A549 (cell line): ENCODE measurements at regions not wholly inside any gene's neighbourhood (a gene's known extent, or its start where the extent isn't known, plus 50 kb on each side); places are given as distances from the start of the nearest gene placed in this dataset.
A peak's percentile ranks its signal among the peaks of the same experiment; 100 is the strongest.

Source experiments
- ATAC-seq, 2 experiments: fragments of 200-7000 bp in 1 of 2; fragments of >200 bp in 1 of 2; cut with Nextera tagmentation in 1 of 2; cut with Tn5 transposase in 1 of 2; 3 replicates each; pipeline versions ENCODE4 v1.8.0 to v1.9.1; 2018 to 2020; ENCODE audit warnings: mild to moderate bottlenecking in 1 of 2, moderate library complexity in 1 of 2
- CTCF ChIA-PET: fragments of 300-600 bp; sonication (Branson Sonifier 250); formaldehyde crosslinking; extraction: SDS; loops from one replicate; lab custom pipeline; 2021; ENCODE audit warnings: antibody characterized with exemption, inconsistent platforms; lab: Yijun Ruan, JAX
- POLR2A ChIA-PET: fragments of 350-600 bp; formaldehyde crosslinking; extraction: SDS; loops from one replicate; lab custom pipeline; 2021; ENCODE audit warnings: antibody characterized with exemption, inconsistent platforms; lab: Yijun Ruan, JAX
- DNase-seq, 2 experiments: peaks; one replicate each; pipeline versions ENCODE4 v3.0.0 to v3.0.0-alpha.2; 2011 to 2016; ENCODE audit warnings: low read depth in 1 of 2, low spot score in 1 of 2
- FAIRE-seq: peaks from 2 replicates; lab custom pipeline; 2011; peaks lifted over from hg19 to GRCh38; lab: Jason Lieb, UNC
- H3K27ac ChIP-seq, 2 experiments: fragments of >200 bp; sonication (Bioruptor Twin); formaldehyde crosslinking; 3 replicates each; pipeline ENCODE4 v1.5.1; 2016 to 2017
- H3K4me1 ChIP-seq: fragments of >200 bp; sonication (Bioruptor Twin); formaldehyde crosslinking; 3 replicates; pipeline ENCODE4 v1.6.1; 2016
- H3K4me2 ChIP-seq: fragments of >200 bp; sonication (Bioruptor Twin); formaldehyde crosslinking; 3 replicates; pipeline ENCODE4 v1.6.1; 2016
- H3K4me3 ChIP-seq: fragments of >200 bp; sonication (Bioruptor Twin); formaldehyde crosslinking; 3 replicates; pipeline ENCODE4 v1.5.1; 2016
- H3K9me3 ChIP-seq: fragments of >200 bp; sonication (Bioruptor Twin); formaldehyde crosslinking; 3 replicates; pipeline ENCODE4 v1.6.1; 2016
- CEBPB ChIP-seq, 2 experiments: fragments of >200 bp in 1 of 2; sonication (Bioruptor Twin) in 1 of 2; formaldehyde crosslinking in 1 of 2; IDR thresholded peaks; 2 replicates each; pipeline ENCODE4 v1.6.1; 2012 to 2016
- CHD2 ChIP-seq: fragments of 150-350 bp; IDR thresholded peaks from 2 replicates; pipeline ENCODE4 v1.6.1; 2014; ENCODE audit warnings: low read length; ENCODE audit not compliant: partially characterized antibody
- CHD4 ChIP-seq: fragments of 200-600 bp; sonication (generic); IDR thresholded peaks from 2 replicates; pipeline ENCODE4 v1.6.1; 2016; ENCODE audit warnings: antibody characterized with exemption, mild to moderate bottlenecking, borderline replicate concordance
- ESRRA ChIP-seq: fragments of 150-350 bp; IDR thresholded peaks from 2 replicates; pipeline ENCODE4 v1.6.1; 2014; ENCODE audit warnings: mild to moderate bottlenecking, low read length, borderline replicate concordance
- FOSB ChIP-seq: fragments of 250-450 bp; sonication (Bioruptor Pico); IDR thresholded peaks from 2 replicates; pipeline ENCODE4 v1.5.0; 2020; ENCODE audit warnings: mild to moderate bottlenecking, moderate library complexity
- HOXB5 ChIP-seq: fragments of 250-450 bp; sonication (Bioruptor Pico); IDR thresholded peaks from 2 replicates; pipeline ENCODE4 v1.5.0; 2020; ENCODE audit warnings: mild to moderate bottlenecking, moderate library complexity
- JUNB ChIP-seq: fragments of >200 bp; sonication (Bioruptor Twin); formaldehyde crosslinking; IDR thresholded peaks from 2 replicates; pipeline ENCODE4 v1.6.1; 2016
- KDM1A ChIP-seq: fragments of 200-600 bp; sonication (generic); IDR thresholded peaks from 2 replicates; pipeline ENCODE4 v1.6.1; 2016; ENCODE audit warnings: low read depth, mild to moderate bottlenecking
- MYC ChIP-seq: IDR thresholded peaks from 2 replicates; pipeline ENCODE4 v1.6.1; 2012; ENCODE audit warnings: mild to moderate bottlenecking, inconsistent platforms, low read length, improper control_type of control experiment, borderline replicate concordance
- NPAS2 ChIP-seq: fragments of 250-450 bp; sonication (Bioruptor Pico); IDR thresholded peaks from 2 replicates; pipeline ENCODE4 v1.8.0; 2022; ENCODE audit warnings: mild to moderate bottlenecking, moderate library complexity, borderline replicate concordance
- NR3C1 ChIP-seq: fragments of >200 bp; sonication (Bioruptor Twin); formaldehyde crosslinking; IDR thresholded peaks from 3 replicates; pipeline ENCODE4 v1.6.1; 2017
- RAD21 ChIP-seq, 2 experiments: fragments of >200 bp in 1 of 2; sonication (Bioruptor Twin) in 1 of 2; formaldehyde crosslinking in 1 of 2; IDR thresholded peaks in 1 of 2; conservative IDR thresholded peaks in 1 of 2; 2 replicates in 1 of 2; 3 replicates in 1 of 2; pipeline ENCODE4 v1.6.1; 2012 to 2018; ENCODE audit warnings: inconsistent platforms in 1 of 2
- RCOR1 ChIP-seq: fragments of 150-350 bp; IDR thresholded peaks from 2 replicates; pipeline ENCODE4 v1.6.1; 2014; ENCODE audit warnings: antibody characterized with exemption, low read length, low read depth
- RNF2 ChIP-seq: fragments of 200-600 bp; sonication (generic); IDR thresholded peaks from 2 replicates; pipeline ENCODE4 v1.6.1; 2016; ENCODE audit warnings: low read depth, mild to moderate bottlenecking, antibody characterized with exemption, moderate library complexity, borderline replicate concordance
- SMC3 ChIP-seq: fragments of >200 bp; sonication (Bioruptor Twin); formaldehyde crosslinking; IDR thresholded peaks from 3 replicates; pipeline ENCODE4 v1.6.1; 2018; ENCODE audit warnings: inconsistent platforms
- TFCP2L1 ChIP-seq: fragments of 250-450 bp; sonication (Bioruptor Pico); IDR thresholded peaks from 2 replicates; pipeline ENCODE4 v1.5.0; 2021; ENCODE audit warnings: mild to moderate bottlenecking
- ZC3H11A ChIP-seq: fragments of 450-650 bp; IDR thresholded peaks from 2 replicates; pipeline ENCODE4 v1.6.1; 2014; ENCODE audit warnings: antibody characterized with exemption, mild to moderate bottlenecking
- ZFP36 ChIP-seq: fragments of 450-650 bp; IDR thresholded peaks from 2 replicates; pipeline ENCODE4 v1.6.1; 2014; ENCODE audit warnings: borderline replicate concordance; ENCODE audit not compliant: partially characterized antibody
- WGBS: methylation state at CpG from one replicate; pipeline ENCODE4 v1.1.6; 2017; ENCODE audit errors: missing lambda C conversion rate; 5-methylcytosine and 5-hydroxymethylcytosine counted together
- TF ChIP-seq, protein P1 (sequence below): fragments of >200 bp; sonication (Bioruptor Twin); formaldehyde crosslinking; IDR thresholded peaks from 3 replicates; pipeline ENCODE4 v1.5.1; 2016
- TF ChIP-seq, protein P2 (sequence below): fragments of 200-600 bp; sonication (generic); IDR thresholded peaks from 2 replicates; pipeline ENCODE4 v1.6.1; 2016; ENCODE audit warnings: antibody characterized with exemption, mild to moderate bottlenecking, moderate library complexity
- TF ChIP-seq, protein P3 (sequence below): IDR thresholded peaks from 2 replicates; pipeline ENCODE4 v1.6.1; 2012; ENCODE audit warnings: low read depth, borderline replicate concordance

DNA sequence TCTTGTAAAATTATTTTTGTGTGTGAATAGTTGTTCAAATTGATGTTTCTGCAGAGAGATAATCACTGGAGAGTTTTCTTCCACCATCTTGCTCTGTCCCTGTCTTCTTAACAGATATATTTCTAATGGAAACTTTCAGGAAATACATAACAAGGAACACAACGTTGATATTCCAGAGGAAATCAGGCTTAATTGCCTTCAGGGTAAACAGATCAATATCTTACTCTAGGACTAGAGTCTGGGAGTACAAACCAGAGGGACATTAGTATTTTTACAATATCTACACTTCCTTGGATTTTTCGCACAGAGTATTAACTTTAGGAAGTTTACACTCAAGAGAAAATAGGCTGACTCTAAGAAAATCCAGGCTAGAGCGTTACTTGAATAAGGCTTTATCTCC is 159.1 kb downstream of the PFKFB3 start:
- Histone ChIP-seq H3K4me1 (peaks cover 15% of the 10 kb centered on the region), H3K27ac (no peak overlapping the region), H3K9me3 (peaks cover 29% of the 10 kb centered on the region), H3K4me3 (no peak overlapping the region), H3K4me2 (no peak overlapping the region)
- 77% methylated on average over 3 of the region's 3 CpGs for WGBS
- CTCF ChIA-PET = interaction anchor here (1.3 kb wide), 1 partner anchor 14 kb away, joined by 5 read pairs; no protein-coding TSS in a partner anchor
- no peak for ATAC-seq
- DNase-seq = no peak
- TF ChIP-seq, protein P1, sequence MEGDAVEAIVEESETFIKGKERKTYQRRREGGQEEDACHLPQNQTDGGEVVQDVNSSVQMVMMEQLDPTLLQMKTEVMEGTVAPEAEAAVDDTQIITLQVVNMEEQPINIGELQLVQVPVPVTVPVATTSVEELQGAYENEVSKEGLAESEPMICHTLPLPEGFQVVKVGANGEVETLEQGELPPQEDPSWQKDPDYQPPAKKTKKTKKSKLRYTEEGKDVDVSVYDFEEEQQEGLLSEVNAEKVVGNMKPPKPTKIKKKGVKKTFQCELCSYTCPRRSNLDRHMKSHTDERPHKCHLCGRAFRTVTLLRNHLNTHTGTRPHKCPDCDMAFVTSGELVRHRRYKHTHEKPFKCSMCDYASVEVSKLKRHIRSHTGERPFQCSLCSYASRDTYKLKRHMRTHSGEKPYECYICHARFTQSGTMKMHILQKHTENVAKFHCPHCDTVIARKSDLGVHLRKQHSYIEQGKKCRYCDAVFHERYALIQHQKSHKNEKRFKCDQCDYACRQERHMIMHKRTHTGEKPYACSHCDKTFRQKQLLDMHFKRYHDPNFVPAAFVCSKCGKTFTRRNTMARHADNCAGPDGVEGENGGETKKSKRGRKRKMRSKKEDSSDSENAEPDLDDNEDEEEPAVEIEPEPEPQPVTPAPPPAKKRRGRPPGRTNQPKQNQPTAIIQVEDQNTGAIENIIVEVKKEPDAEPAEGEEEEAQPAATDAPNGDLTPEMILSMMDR = no peak
- TF ChIP-seq JUNB (no peak), FOSB (CRISPR knock-in tag) (no peak)
- POLR2A ChIA-PET = no interaction called here
- no peak for FAIRE-seq

DNA sequence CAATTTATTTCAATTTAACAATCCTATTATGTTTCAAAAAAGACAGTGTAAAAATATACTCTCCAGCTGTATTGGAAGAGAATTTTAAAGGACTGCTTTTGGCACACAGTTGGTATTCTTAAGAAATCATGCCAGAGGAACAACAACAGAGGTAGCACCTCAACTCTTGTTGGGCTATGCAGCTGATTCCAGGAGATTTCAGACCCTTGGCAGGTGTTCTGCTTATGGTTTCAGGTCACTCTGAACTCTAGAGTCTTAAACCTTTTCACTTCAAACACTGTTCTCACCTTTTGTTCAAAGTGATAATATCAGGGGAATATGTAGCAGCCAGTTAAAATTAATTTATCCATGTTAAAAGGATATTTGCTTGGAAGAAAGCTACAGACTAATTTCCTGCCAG is 160.1 kb downstream of the PFKFB3 start:
- TF ChIP-seq RAD21 (conservative IDR thresholded peaks at IDR 0.05 in 1 of 2, IDR thresholded peaks at IDR 0.05 in 1 of 2) = no peak
- no peak for TF ChIP-seq MYC
- TF ChIP-seq, protein P2, sequence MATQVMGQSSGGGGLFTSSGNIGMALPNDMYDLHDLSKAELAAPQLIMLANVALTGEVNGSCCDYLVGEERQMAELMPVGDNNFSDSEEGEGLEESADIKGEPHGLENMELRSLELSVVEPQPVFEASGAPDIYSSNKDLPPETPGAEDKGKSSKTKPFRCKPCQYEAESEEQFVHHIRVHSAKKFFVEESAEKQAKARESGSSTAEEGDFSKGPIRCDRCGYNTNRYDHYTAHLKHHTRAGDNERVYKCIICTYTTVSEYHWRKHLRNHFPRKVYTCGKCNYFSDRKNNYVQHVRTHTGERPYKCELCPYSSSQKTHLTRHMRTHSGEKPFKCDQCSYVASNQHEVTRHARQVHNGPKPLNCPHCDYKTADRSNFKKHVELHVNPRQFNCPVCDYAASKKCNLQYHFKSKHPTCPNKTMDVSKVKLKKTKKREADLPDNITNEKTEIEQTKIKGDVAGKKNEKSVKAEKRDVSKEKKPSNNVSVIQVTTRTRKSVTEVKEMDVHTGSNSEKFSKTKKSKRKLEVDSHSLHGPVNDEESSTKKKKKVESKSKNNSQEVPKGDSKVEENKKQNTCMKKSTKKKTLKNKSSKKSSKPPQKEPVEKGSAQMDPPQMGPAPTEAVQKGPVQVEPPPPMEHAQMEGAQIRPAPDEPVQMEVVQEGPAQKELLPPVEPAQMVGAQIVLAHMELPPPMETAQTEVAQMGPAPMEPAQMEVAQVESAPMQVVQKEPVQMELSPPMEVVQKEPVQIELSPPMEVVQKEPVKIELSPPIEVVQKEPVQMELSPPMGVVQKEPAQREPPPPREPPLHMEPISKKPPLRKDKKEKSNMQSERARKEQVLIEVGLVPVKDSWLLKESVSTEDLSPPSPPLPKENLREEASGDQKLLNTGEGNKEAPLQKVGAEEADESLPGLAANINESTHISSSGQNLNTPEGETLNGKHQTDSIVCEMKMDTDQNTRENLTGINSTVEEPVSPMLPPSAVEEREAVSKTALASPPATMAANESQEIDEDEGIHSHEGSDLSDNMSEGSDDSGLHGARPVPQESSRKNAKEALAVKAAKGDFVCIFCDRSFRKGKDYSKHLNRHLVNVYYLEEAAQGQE = no peak
- TF ChIP-seq TFCP2L1 (CRISPR knock-in tag) = no peak
- no peak for TF ChIP-seq KDM1A
- TF ChIP-seq HOXB5 = no peak
- no peak for TF ChIP-seq ZC3H11A
- TF ChIP-seq, protein P3, sequence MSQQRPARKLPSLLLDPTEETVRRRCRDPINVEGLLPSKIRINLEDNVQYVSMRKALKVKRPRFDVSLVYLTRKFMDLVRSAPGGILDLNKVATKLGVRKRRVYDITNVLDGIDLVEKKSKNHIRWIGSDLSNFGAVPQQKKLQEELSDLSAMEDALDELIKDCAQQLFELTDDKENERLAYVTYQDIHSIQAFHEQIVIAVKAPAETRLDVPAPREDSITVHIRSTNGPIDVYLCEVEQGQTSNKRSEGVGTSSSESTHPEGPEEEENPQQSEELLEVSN = no peak
- TF ChIP-seq SMC3 = no peak
- no peak for TF ChIP-seq NR3C1
- no peak for TF ChIP-seq RCOR1
- TF ChIP-seq RNF2 = no peak
- no peak for TF ChIP-seq ZFP36
- TF ChIP-seq ESRRA = no peak
- CTCF ChIA-PET = interaction anchor here (1.2 kb wide), 1 partner anchor 160 kb away, joined by 4 read pairs; the partner anchor contains the start of gene PFKFB3
- no peak for DNase-seq

DNA sequence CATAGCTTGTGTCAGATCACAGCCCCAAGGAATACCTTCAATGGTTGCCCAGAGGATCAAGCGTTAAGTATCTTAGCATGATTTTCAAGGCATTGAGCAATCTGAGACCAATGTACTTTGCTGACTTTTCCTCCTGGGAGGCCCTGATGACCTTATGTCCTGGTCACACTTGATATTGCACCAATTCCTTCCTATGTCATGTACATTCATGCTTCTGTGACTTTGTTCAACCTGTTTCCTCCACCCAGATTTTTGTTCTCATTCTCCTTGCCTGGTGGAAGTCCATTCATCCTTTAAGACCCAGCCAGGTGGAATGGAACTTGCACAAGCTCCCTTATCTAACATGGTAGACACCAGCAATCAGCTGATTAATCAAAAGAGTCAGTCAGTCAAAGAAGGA is 160.8 kb downstream of the PFKFB3 start:
- CTCF ChIA-PET = interaction anchor here (0.7 to 1.2 kb wide), 2 partner anchors 38 to 161 kb away, joined by 3 to 4 read pairs; partner anchors contain the start of gene PFKFB3
- Histone ChIP-seq H3K27ac (peak overlapping the region in 1 of 2 experiments; percentile 34; a peak in 1 of 6 replicates), H3K4me2 (no peak overlapping the region), H3K4me3 (no peak overlapping the region), H3K9me3 (peaks cover 30% of the 10 kb centered on the region), H3K4me1 (peaks cover 15% of the 10 kb centered on the region)
- no peak for ATAC-seq
- POLR2A ChIA-PET = no interaction called here
- TF ChIP-seq CEBPB (IDR thresholded peaks at IDR 0.05) (0 out of 4 replicates have a peak, but pooled peaks of 1 of the 2 experiments have one; percentile 6), CHD2 (no peak), ESRRA (no peak), NPAS2 (CRISPR knock-in tag) (no peak), CHD4 (no peak)
- TF ChIP-seq, protein P2 = no peak
- WGBS = 50% methylated on average over 1 of the region's 1 CpG
- FAIRE-seq = peak; percentile 74
- no peak for DNase-seq

More for the DNA sequence above, 160.1 kb downstream of the PFKFB3 start:
- Histone ChIP-seq H3K4me2 (no peak overlapping the region), H3K4me1 (peaks cover 15% of the 10 kb centered on the region), H3K4me3 (no peak overlapping the region), H3K9me3 (peaks cover 32% of the 10 kb centered on the region), H3K27ac (peak overlapping the region in 1 of 2 experiments; percentile 10; a peak in 1 of 6 replicates)
- peak; percentile 13 for FAIRE-seq
- no peak for ATAC-seq
- POLR2A ChIA-PET = no interaction called here
